Transverse colon (tissue), 4 donors: ENCODE measurements at regions not wholly inside any gene's neighbourhood (a gene's known extent, or its start where the extent isn't known, plus 50 kb on each side); places are given as distances from the start of the nearest gene placed in this dataset.

ENCODE experiments used
- DNase-seq: peaks from one replicate; pipeline ENCODE4 v3.0.0-alpha.2; 2019
- H3K27ac ChIP-seq, 4 donors: fragments of 200-600 bp; sonication (generic); 2 replicates each; pipeline ENCODE4 v1.5.1; 2016 to 2018; ENCODE audit warnings: inconsistent platforms in 4 of 4
- H3K27me3 ChIP-seq: fragments of 200-600 bp; sonication (generic); 2 replicates; pipeline ENCODE4 v1.5.1; 2017; ENCODE audit warnings: inconsistent platforms
- H3K36me3 ChIP-seq, 4 donors: fragments of 200-600 bp; sonication (generic); 2 replicates each; pipeline ENCODE4 v1.5.1; 2017 to 2019; ENCODE audit warnings: inconsistent platforms in 4 of 4
- H3K4me1 ChIP-seq, 4 donors: fragments of 200-600 bp; sonication (generic); 2 replicates each; pipeline ENCODE4 v1.5.1; 2017 to 2020; ENCODE audit warnings: inconsistent platforms in 4 of 4
- H3K4me3 ChIP-seq, 4 donors: fragments of 200-600 bp; sonication (generic); 1 replicate in 1 of 4; 2 replicates in 3 of 4; pipeline versions ENCODE4 v1.5.1 to v1.6.1; 2017 to 2019; ENCODE audit warnings: inconsistent platforms in 4 of 4
- H3K9me3 ChIP-seq, 2 donors: fragments of 200-600 bp; sonication (generic); 2 replicates each; pipeline ENCODE4 v1.5.1; 2017 to 2019; ENCODE audit warnings: inconsistent platforms in 2 of 2
- EP300 ChIP-seq: sonication (generic); formaldehyde crosslinking; IDR thresholded peaks from one replicate; pipeline ENCODE4 v1.6.1; 2017; ENCODE audit warnings: antibody characterized with exemption, low read depth
- POLR2A ChIP-seq: fragments of 450-650 bp; IDR thresholded peaks from one replicate; pipeline ENCODE4 v1.6.1; 2016; ENCODE audit warnings: antibody characterized with exemption, mild to moderate bottlenecking, moderate library complexity
- POLR2AphosphoS5 ChIP-seq, 3 donors: sonication (generic); formaldehyde crosslinking; IDR thresholded peaks; one replicate each; pipeline ENCODE4 v1.6.1; 2016; ENCODE audit warnings: antibody characterized with exemption in 3 of 3
- WGBS, 2 donors: methylation state at CpG; one replicate each; pipeline ENCODE4 v1.1.5; 2018; ENCODE audit warnings: low coverage in 1 of 2; 5-methylcytosine and 5-hydroxymethylcytosine counted together
- in situ Hi-C, 4 donors: fragments of 200-750 bp; cut with MboI; loops; one replicate each; pipeline versions ENCODE4 v1.15.0 to v1.15.1; 2017; ENCODE audit warnings: low sequenced_read_pairs in 3 of 4, low pct_ligation_motif_present in 1 of 4, low pct_unique_long_range_greater_than_20kb in 1 of 4
- intact Hi-C: fragments of 100-400 bp; cut with DNase I; formaldehyde crosslinking; loops from one replicate; pipeline ENCODE4 v1.15.1; 2023; ENCODE audit warnings: low total_unique reads
- TF ChIP-seq, protein P1 (sequence below), 5 experiments: fragments of 200-600 bp in 3 of 5; fragments of 450-650 bp in 2 of 5; sonication (generic) in 3 of 5; IDR thresholded peaks; 1 replicate in 2 of 5; 2 replicates in 3 of 5; pipeline ENCODE4 v1.5.1; 2016 to 2017; ENCODE audit warnings: antibody characterized with exemption in 5 of 5, inconsistent platforms in 3 of 5, mild to moderate bottlenecking in 2 of 5, moderate library complexity in 1 of 5

DNA sequence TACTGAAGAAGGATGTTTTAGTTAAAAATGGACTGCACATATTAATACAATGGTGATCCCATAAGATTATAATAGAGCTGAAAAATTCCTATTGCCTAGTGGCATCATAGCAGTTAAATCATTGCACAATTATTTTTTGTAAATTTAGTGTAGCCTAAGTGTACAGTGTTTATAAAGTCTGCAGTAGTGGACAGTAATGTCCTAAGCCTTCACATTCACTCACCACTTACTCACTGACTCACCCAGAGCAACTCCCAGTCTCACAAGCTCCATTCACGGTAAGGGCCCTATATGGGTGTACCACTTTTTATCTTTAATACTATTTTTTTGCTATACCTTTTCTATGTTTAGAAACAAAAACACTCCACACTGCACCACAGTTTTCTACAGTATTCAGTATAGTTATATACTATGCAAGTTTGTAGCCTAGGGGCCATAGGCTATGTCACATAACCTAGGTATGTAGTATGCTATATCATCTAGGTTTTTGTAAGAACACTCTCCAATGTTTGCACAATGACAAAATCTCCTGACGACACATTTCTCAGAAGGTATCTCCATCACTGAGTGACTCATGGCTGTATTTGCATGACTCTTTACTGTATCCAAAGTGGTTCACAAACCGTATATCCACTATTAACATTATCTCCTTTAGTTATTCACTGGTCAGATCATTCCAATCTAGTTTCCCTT, 536.0 kb downstream of the KLF12 start:
- DNase-seq: no peak
- Histone ChIP-seq H3K36me3 (no peaks in the 10 kb centered on the region), H3K27me3 (no peaks in the 10 kb centered on the region), H3K4me1 (no peaks in the 10 kb centered on the region), H3K27ac (no peak overlapping the region), H3K4me3 (no peak overlapping the region), H3K9me3 (no peaks in the 10 kb centered on the region)
- 57 to 79% methylated on average over 3 of the region's 3 CpGs for WGBS, 2 donors
- in situ Hi-C loops (no loop called here), intact Hi-C loops (no loop called here)
- TF ChIP-seq POLR2A: no peak
- TF ChIP-seq, protein P1, sequence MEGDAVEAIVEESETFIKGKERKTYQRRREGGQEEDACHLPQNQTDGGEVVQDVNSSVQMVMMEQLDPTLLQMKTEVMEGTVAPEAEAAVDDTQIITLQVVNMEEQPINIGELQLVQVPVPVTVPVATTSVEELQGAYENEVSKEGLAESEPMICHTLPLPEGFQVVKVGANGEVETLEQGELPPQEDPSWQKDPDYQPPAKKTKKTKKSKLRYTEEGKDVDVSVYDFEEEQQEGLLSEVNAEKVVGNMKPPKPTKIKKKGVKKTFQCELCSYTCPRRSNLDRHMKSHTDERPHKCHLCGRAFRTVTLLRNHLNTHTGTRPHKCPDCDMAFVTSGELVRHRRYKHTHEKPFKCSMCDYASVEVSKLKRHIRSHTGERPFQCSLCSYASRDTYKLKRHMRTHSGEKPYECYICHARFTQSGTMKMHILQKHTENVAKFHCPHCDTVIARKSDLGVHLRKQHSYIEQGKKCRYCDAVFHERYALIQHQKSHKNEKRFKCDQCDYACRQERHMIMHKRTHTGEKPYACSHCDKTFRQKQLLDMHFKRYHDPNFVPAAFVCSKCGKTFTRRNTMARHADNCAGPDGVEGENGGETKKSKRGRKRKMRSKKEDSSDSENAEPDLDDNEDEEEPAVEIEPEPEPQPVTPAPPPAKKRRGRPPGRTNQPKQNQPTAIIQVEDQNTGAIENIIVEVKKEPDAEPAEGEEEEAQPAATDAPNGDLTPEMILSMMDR (IDR thresholded peaks at IDR 0.05): no peak

DNA sequence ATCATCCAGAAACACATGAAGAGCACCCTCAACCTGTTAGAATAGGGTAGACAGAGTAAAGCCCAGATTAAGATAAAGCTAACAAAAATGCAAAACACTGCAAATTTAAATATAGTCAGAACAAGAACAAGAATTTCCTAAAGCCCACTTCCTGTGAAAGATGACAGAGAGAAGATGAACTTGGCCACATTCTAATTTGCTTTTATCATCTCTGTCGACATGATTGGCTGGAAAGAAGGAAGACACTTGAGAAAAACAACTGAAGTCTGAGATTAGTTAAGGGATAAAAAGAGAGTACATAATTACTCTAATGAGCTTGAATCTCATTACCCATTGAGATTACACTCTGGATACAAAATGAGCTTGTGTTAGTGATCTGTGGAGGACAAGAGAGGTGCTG, 537.6 kb downstream of the KLF5 start:
- 45 to 67% methylated on average over 1 of the region's 1 CpG for WGBS, 2 donors
- Histone ChIP-seq H3K9me3 (no peaks in the 10 kb centered on the region), H3K4me3 (no peak overlapping the region), H3K36me3 (no peaks in the 10 kb centered on the region), H3K4me1 (no peaks in the 10 kb centered on the region), H3K27me3 (no peaks in the 10 kb centered on the region), H3K27ac (no peak overlapping the region)
- intact Hi-C loops (no loop called here), in situ Hi-C loops (no loop called here)
- TF ChIP-seq POLR2A (no peak), EP300 (no peak), POLR2AphosphoS5 (IDR thresholded peaks at IDR 0.05) (no peak)
- TF ChIP-seq, protein P1 (IDR thresholded peaks at IDR 0.05): no peak
- no peak for DNase-seq

DNA sequence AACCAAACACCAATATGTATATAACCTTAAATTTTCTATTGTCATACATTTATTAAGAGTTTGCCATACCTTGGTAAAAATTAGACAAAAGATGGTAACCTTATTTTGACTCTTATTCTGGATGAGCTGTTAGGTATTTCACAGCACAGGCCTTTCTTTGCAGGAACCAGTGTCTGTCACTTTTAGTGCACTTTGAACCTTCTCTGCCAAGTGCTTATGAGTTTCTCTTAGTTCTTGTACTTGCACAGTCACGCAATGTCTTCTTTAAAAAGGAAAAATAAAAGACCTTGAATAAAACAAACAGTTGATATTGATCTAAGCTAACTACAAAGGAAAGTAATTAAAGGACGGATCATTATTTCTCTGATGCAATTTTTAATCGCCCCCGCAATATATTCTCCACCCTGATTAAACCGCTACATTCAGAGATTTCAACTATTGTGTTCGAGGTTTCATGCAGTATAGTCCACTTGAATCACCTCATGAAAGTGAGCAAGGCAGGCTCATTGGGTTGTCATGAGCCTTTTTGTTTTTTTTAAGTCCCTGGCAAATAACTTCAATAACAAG, 534.5 kb downstream of the KLF5 start:
- TF ChIP-seq POLR2AphosphoS5 (IDR thresholded peaks at IDR 0.05) (no peak), EP300 (no peak), POLR2A (no peak)
- 71 to 86% methylated on average over 6 of the region's 6 CpGs for WGBS, 2 donors
- H3K27me3 ChIP-seq: no peaks in the 10 kb centered on the region
- H3K4me1 ChIP-seq: no peaks in the 10 kb centered on the region
- no peaks in the 10 kb centered on the region for H3K36me3 ChIP-seq
- in situ Hi-C loops: no loop called here
- intact Hi-C loops: no loop called here
- H3K4me3 ChIP-seq: no peak overlapping the region
- no peaks in the 10 kb centered on the region for H3K9me3 ChIP-seq
- no peak for DNase-seq
- H3K27ac ChIP-seq: no peak overlapping the region

DNA sequence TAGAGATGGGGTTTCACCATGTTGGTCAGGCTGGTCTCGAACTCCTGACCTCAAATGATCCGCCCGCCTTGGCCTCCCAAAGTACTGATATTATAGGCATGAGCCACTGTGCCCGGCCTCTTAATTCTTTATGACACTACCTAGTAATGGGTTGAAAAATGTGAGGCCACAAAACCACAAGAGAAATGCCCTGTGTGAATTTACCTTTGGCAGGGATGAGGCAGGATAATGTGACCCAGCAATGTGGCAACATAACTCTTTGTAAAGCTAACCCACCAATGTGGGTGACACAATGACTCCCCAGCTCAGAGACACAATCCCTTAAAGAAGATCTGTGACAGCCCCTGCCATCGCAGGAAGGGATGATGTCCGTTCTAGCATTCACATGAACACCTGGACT, 533.1 kb downstream of the KLF5 start:
- Histone ChIP-seq H3K9me3 (no peaks in the 10 kb centered on the region), H3K27ac (no peak overlapping the region), H3K27me3 (no peaks in the 10 kb centered on the region), H3K4me1 (no peaks in the 10 kb centered on the region), H3K4me3 (no peak overlapping the region), H3K36me3 (no peaks in the 10 kb centered on the region)
- in situ Hi-C loops: no loop called here
- 78 to 89% methylated on average over 6 of the region's 6 CpGs for WGBS, 2 donors
- no peak for DNase-seq
- intact Hi-C loops: no loop called here
- TF ChIP-seq POLR2AphosphoS5 (IDR thresholded peaks at IDR 0.05) (no peak), EP300 (no peak), POLR2A (no peak)
- TF ChIP-seq, protein P1 (IDR thresholded peaks at IDR 0.05): no peak

DNA sequence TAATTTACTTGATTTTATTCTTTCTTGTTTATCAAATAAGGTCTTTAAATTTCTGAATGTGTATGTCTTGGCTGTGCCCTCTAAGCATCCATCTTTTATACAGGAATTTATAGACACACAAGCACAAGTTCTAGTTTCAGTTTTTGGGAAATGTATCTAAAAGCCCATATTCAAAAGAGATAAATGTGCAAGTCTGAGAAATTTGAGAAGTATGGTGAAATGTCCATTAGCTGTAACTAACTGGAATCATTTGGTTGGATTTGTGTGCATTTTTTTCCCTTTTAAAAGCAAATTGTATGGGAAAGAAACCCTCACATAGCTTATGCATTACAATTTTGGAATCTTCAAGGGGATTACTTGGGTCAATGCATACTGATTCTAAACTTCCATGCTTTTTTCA, 532.0 kb downstream of the KLF5 start:
- Histone ChIP-seq H3K9me3 (no peaks in the 10 kb centered on the region), H3K4me3 (no peak overlapping the region), H3K36me3 (no peaks in the 10 kb centered on the region), H3K27ac (no peak overlapping the region), H3K27me3 (no peaks in the 10 kb centered on the region), H3K4me1 (no peaks in the 10 kb centered on the region)
- intact Hi-C loops: no loop called here
- TF ChIP-seq EP300 (no peak), POLR2AphosphoS5 (IDR thresholded peaks at IDR 0.05) (no peak), POLR2A (no peak)
- TF ChIP-seq, protein P1 (IDR thresholded peaks at IDR 0.05): no peak
- in situ Hi-C loops: no loop called here
- no peak for DNase-seq
